Coronary artery (tissue), 2 donors: ENCODE measurements at regions not wholly inside any gene's neighbourhood (a gene's known extent, or its start where the extent isn't known, plus 50 kb on each side); places are given as distances from the start of the nearest gene placed in this dataset.

Source experiments
- DNase-seq: peaks from one replicate; pipeline ENCODE4 v3.0.0-alpha.2; 2017; ENCODE audit warnings: low spot score
- H3K27ac ChIP-seq, 2 donors: fragments of 200-600 bp; sonication (generic); one replicate each; pipeline ENCODE4 v1.5.1; 2016 to 2019
- H3K4me3 ChIP-seq: fragments of 200-600 bp; sonication (generic); 2 replicates; pipeline ENCODE4 v1.5.1; 2016; ENCODE audit warnings: mild to moderate bottlenecking, moderate library complexity
- CTCF ChIP-seq: fragments of 200-600 bp; sonication (generic); IDR thresholded peaks from one replicate; pipeline ENCODE4 v1.5.1; 2019; ENCODE audit warnings: antibody characterized with exemption

- no peak for DNase-seq
- Histone ChIP-seq H3K27ac (no peak overlapping the region), H3K4me3 (no peak overlapping the region)
- no peak for TF ChIP-seq CTCF
Measured at GRCh38 chr2:139759000-139759505, 978.9 kb upstream of the NXPH2 start.

- no peak for TF ChIP-seq CTCF
- no peak overlapping the region for H3K27ac ChIP-seq
Measured at GRCh38 chr2:139746901-139747300, 966.7 kb upstream of the NXPH2 start.

GRCh38 chr2:139744273-139744672, 964.1 kb upstream of the NXPH2 start:
- TF ChIP-seq CTCF: no peak
- H3K4me3 ChIP-seq: no peak overlapping the region
- H3K27ac ChIP-seq: no peak overlapping the region
- no peak for DNase-seq

More at GRCh38 chr2:139746901-139747300, 966.7 kb upstream of the NXPH2 start:
- H3K4me3 ChIP-seq: no peak overlapping the region
- no peak for DNase-seq

- no peak overlapping the region for H3K4me3 ChIP-seq
- no peak overlapping the region for H3K27ac ChIP-seq
- no peak for DNase-seq
- no peak for TF ChIP-seq CTCF
Measured at GRCh38 chr2:139742216-139743172, 962.3 kb upstream of the NXPH2 start.

GRCh38 chr2:139737659-139738058, 957.5 kb upstream of the NXPH2 start:
- H3K27ac ChIP-seq: no peak overlapping the region
- no peak overlapping the region for H3K4me3 ChIP-seq

GRCh38 chr2:139730197-139730596, 950.0 kb upstream of the NXPH2 start:
- H3K4me3 ChIP-seq: no peak overlapping the region
- DNase-seq: no peak
- TF ChIP-seq CTCF: no peak
- no peak overlapping the region for H3K27ac ChIP-seq

More at GRCh38 chr2:139737659-139738058, 957.5 kb upstream of the NXPH2 start:
- TF ChIP-seq CTCF: no peak
- DNase-seq: no peak
